OCI-LY7 (cell line): ENCODE measurements at regions not wholly inside any gene's neighbourhood (a gene's known extent, or its start where the extent isn't known, plus 50 kb on each side); places are given as distances from the start of the nearest gene placed in this dataset.

Source experiments
- BruUV-seq: library from RNA; stranded (reverse); fragments of 400-500 nt; replicated peaks from 2 replicates; lab custom pipeline; 2021; lab: Mats Ljungman, UMichigan
- CTCF ChIA-PET: fragments of 300-600 bp; sonication (Branson Sonifier 250); formaldehyde crosslinking; loops from one replicate; lab custom pipeline; 2022; ENCODE audit warnings: antibody characterized with exemption; ENCODE audit not compliant: unreplicated experiment; lab: Charles Lee
- POLR2A ChIA-PET: fragments of 300-600 bp; sonication (Branson Sonifier 250); formaldehyde crosslinking; loops from one replicate; lab custom pipeline; 2022; ENCODE audit warnings: antibody characterized with exemption; lab: Charles Lee
- DNase-seq: peaks from one replicate; pipeline ENCODE4 v3.0.0-alpha.2; 2015; ENCODE audit warnings: low spot score
- H2AFZ ChIP-seq: fragments of 200-600 bp; sonication (generic), shearing (Covaris generic); 2 replicates; pipeline ENCODE4 v1.6.1; 2014; ENCODE audit warnings: mild to moderate bottlenecking, antibody characterized with exemption, low read length, moderate library complexity
- H3K27ac ChIP-seq: fragments of 200-600 bp; sonication (generic); 2 replicates; pipeline ENCODE4 v1.5.1; 2014; ENCODE audit warnings: mixed run types, low read depth, mild to moderate bottlenecking, moderate library complexity, low read length, inconsistent platforms; ENCODE audit not compliant: poor library complexity, severe bottlenecking
- H3K36me3 ChIP-seq: fragments of 200-600 bp; sonication (generic); 2 replicates; pipeline ENCODE4 v1.6.1; 2014; ENCODE audit warnings: mild to moderate bottlenecking, antibody characterized with exemption, low read length, moderate library complexity, mixed read lengths; ENCODE audit not compliant: insufficient read depth
- H3K4me1 ChIP-seq: fragments of 200-600 bp; sonication (generic); 2 replicates; pipeline ENCODE4 v1.5.1; 2014; ENCODE audit warnings: mild to moderate bottlenecking, low read length; ENCODE audit not compliant: insufficient read depth, poor library complexity, severe bottlenecking
- H3K4me2 ChIP-seq: fragments of 200-600 bp; sonication (generic); 2 replicates; pipeline ENCODE4 v1.6.1; 2014; ENCODE audit warnings: mild to moderate bottlenecking, low read length
- H3K4me3 ChIP-seq: fragments of 200-600 bp; sonication (generic); 2 replicates; pipeline ENCODE4 v1.5.1; 2014; ENCODE audit warnings: mild to moderate bottlenecking, low read depth, low read length; ENCODE audit not compliant: poor library complexity, severe bottlenecking
- H3K79me2 ChIP-seq: fragments of 200-600 bp; sonication (generic); 2 replicates; pipeline ENCODE4 v1.6.1; 2016; ENCODE audit warnings: low read depth, mild to moderate bottlenecking, low read length, moderate library complexity, mixed read lengths; ENCODE audit not compliant: insufficient read depth
- H3K9me2 ChIP-seq: fragments of 200-600 bp; sonication (generic); 2 replicates; pipeline ENCODE4 v1.6.1; 2016; ENCODE audit warnings: mild to moderate bottlenecking, low read length, mixed read lengths; ENCODE audit not compliant: insufficient read depth
- H3K9me3 ChIP-seq: fragments of 200-600 bp; sonication (generic); 2 replicates; pipeline ENCODE4 v1.6.1; 2014; ENCODE audit warnings: mild to moderate bottlenecking, mixed run types, low read length, mixed read lengths
- H4K20me1 ChIP-seq: fragments of 200-600 bp; sonication (generic); 2 replicates; pipeline ENCODE4 v1.6.1; 2014; ENCODE audit warnings: mild to moderate bottlenecking, antibody characterized with exemption, low read length, moderate library complexity, mixed read lengths; ENCODE audit not compliant: insufficient read depth
- EZH2phosphoT487 ChIP-seq: fragments of 200-600 bp; sonication (generic); IDR thresholded peaks from 2 replicates; pipeline ENCODE4 v1.6.1; 2018; ENCODE audit warnings: low read depth, borderline replicate concordance, mild to moderate bottlenecking, mixed run types, antibody characterized with exemption, low read length, moderate library complexity, mixed read lengths
- intact Hi-C: fragments of 100-400 bp; cut with micrococcal nuclease; formaldehyde crosslinking; loops from one replicate; pipeline ENCODE4 v1.10.0; 2022; ENCODE audit not compliant: unreplicated experiment
- TF ChIP-seq, protein P1 (sequence below): fragments of 200-600 bp; sonication (generic); conservative IDR thresholded peaks from 2 replicates; pipeline ENCODE4 v1.5.1; 2014; ENCODE audit warnings: mild to moderate bottlenecking, antibody characterized with exemption, low read length, moderate library complexity, mixed read lengths

DNA sequence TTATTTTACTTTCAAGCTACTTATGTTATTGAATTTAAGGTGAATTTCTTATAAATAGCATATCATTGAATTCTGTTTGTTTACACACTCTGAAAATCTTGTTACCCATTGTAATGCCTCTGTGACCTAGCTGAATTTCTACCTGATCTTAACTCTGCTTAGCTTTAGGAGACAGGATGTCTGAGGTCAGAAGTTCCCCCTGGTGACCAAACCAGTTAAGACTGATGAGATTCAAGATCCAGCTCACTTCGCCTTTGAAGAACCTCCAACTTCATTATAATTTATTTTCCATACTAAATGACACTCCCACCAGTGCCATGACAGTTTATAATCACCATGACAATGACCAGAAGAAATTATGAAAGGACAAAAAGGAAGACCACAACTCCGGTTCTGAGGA lies 213.4 kb upstream of the CDC14C start:
- H2AFZ ChIP-seq, result no peak overlapping the region
- H3K9me3 ChIP-seq, result no peaks in the 10 kb centered on the region
- H3K79me2 ChIP-seq, result no peaks in the 10 kb centered on the region
- H3K4me1 ChIP-seq, result no peaks in the 10 kb centered on the region
- no peak overlapping the region for H3K4me2 ChIP-seq
- no peaks in the 10 kb centered on the region for H3K9me2 ChIP-seq
- DNase-seq, result no peak
- no peak for TF ChIP-seq EZH2phosphoT487
- H3K36me3 ChIP-seq, result no peaks in the 10 kb centered on the region
- POLR2A ChIA-PET, result interaction anchor here (0.8 kb wide), 1 partner anchor 10 kb away, joined by 3 read pairs; no protein-coding TSS in a partner anchor
- H3K4me3 ChIP-seq, result no peak overlapping the region
- no peak overlapping the region for H3K27ac ChIP-seq
- no peaks in the 10 kb centered on the region for H4K20me1 ChIP-seq
- BruUV-seq, result no TSS peak
- CTCF ChIA-PET, result no interaction called here
- intact Hi-C loops, result no loop called here

DNA sequence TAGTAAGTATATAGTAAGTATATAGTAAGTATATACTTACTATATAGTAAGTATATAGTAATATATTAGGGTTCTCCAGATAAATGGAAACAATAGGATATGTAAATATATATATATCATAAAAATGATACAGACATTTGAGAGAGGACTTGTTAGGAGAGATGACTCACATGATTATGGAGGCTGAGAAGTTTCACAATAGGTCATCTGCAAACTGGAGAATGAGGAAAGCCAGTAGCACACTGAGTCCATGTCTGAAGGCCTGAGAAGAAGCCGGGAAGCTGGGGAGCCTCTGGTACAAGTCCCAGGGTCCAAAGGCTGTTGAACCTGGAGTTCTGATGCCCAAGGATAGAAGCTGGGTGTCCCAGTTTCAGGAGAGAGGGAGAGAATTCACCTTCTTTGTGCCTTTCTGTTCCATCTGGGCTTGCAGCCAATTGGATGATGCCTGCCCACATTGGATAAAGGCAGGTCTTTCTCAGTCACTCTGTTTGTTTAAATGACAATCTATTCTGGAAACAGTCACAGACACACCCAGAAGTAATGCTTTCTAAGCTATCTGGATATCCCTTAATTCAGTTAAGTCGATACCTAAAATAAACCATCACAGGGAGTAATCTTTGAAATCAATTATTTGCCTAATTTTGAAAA lies 205.5 kb upstream of the CDC14C start:
- no peak for DNase-seq
- H2AFZ ChIP-seq, result no peak overlapping the region
- no peaks in the 10 kb centered on the region for H3K4me1 ChIP-seq
- H4K20me1 ChIP-seq, result no peaks in the 10 kb centered on the region
- H3K9me3 ChIP-seq, result no peaks in the 10 kb centered on the region
- H3K4me3 ChIP-seq, result no peak overlapping the region
- TF ChIP-seq, protein P1, sequence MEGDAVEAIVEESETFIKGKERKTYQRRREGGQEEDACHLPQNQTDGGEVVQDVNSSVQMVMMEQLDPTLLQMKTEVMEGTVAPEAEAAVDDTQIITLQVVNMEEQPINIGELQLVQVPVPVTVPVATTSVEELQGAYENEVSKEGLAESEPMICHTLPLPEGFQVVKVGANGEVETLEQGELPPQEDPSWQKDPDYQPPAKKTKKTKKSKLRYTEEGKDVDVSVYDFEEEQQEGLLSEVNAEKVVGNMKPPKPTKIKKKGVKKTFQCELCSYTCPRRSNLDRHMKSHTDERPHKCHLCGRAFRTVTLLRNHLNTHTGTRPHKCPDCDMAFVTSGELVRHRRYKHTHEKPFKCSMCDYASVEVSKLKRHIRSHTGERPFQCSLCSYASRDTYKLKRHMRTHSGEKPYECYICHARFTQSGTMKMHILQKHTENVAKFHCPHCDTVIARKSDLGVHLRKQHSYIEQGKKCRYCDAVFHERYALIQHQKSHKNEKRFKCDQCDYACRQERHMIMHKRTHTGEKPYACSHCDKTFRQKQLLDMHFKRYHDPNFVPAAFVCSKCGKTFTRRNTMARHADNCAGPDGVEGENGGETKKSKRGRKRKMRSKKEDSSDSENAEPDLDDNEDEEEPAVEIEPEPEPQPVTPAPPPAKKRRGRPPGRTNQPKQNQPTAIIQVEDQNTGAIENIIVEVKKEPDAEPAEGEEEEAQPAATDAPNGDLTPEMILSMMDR, result no peak
- no peak for TF ChIP-seq EZH2phosphoT487
- no peaks in the 10 kb centered on the region for H3K79me2 ChIP-seq
- intact Hi-C loops, result no loop called here
- no peaks in the 10 kb centered on the region for H3K9me2 ChIP-seq
- CTCF ChIA-PET, result no interaction called here
- H3K4me2 ChIP-seq, result no peak overlapping the region
- no peak overlapping the region for H3K27ac ChIP-seq
- H3K36me3 ChIP-seq, result no peaks in the 10 kb centered on the region
- BruUV-seq, result no TSS peak
- POLR2A ChIA-PET, result no interaction called here

GRCh38 chr7:48728799-48729198 lies 195.5 kb upstream of the CDC14C start:
- TF ChIP-seq, protein P1, result no peak
- TF ChIP-seq EZH2phosphoT487, result no peak
- H3K4me2 ChIP-seq, result no peak overlapping the region
- no peaks in the 10 kb centered on the region for H3K4me1 ChIP-seq
- H2AFZ ChIP-seq, result no peak overlapping the region
- no peak overlapping the region for H3K27ac ChIP-seq
- no peaks in the 10 kb centered on the region for H3K9me3 ChIP-seq
- no peaks in the 10 kb centered on the region for H3K79me2 ChIP-seq
- intact Hi-C loops, result no loop called here
- H3K4me3 ChIP-seq, result no peak overlapping the region
- H3K9me2 ChIP-seq, result no peaks in the 10 kb centered on the region
- no peaks in the 10 kb centered on the region for H3K36me3 ChIP-seq
- POLR2A ChIA-PET, result no interaction called here
- H4K20me1 ChIP-seq, result no peaks in the 10 kb centered on the region
- DNase-seq, result no peak
- CTCF ChIA-PET, result no interaction called here
- no TSS peak for BruUV-seq
